TTC549 (cell line): ENCODE measurements at regions not wholly inside any gene's neighbourhood (a gene's known extent, or its start where the extent isn't known, plus 50 kb on each side); places are given as distances from the start of the nearest gene placed in this dataset.

Experiments
- FAIRE-seq: peaks from 2 replicates; lab custom pipeline; 2012; peaks lifted over from hg19 to GRCh38; lab: Jason Lieb, UNC

DNA sequence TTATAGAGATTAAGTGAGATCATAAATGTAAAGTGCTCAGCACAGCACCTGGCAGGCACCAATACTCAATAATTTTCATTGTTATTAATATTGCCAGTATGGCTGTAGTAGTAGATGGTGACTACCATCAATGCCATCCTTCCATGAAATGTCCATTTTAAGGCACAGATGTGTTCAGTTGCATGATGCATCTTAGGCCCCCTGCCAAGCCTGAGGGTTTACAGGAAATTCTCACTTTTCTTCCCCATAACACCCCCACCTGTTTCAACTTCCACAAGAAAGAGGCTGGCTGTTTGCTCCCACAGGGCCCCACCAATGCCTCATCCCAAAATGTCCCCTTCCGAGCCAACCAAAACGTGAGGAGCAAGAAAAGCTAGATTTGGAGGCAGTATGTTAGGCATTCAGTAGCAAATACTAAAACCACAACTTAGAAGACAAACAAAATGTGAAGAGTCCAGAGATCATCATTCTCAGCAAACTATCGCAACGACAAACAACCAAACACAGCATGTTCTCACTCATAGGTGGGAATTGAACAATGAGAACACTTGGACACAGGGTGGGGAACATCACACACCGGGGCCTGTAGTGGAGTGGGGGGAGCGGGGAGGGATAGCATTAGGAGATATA, 110.6 kb upstream of the NHSL1 start:
- FAIRE-seq = no peak

DNA sequence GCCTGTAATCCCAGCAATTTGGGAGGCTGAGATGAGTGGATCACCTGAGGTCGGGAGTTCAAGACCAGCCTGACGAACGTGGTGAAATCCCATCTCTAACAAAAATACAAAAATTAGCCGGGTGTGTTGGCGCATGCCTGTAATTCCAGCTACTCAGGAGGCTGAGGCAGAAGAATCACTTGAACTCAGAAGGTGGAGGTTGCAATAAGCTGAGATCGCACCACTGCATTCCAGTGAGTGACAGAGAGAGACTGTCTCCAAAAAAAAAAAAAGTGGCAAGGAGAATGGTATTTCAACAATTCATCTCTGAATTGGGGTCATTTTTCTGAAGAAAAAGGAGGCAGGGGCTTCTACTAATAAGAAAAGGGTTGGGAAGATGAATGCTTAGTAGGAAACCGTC, 111.5 kb upstream of the NHSL1 start:
- FAIRE-seq = no peak

DNA sequence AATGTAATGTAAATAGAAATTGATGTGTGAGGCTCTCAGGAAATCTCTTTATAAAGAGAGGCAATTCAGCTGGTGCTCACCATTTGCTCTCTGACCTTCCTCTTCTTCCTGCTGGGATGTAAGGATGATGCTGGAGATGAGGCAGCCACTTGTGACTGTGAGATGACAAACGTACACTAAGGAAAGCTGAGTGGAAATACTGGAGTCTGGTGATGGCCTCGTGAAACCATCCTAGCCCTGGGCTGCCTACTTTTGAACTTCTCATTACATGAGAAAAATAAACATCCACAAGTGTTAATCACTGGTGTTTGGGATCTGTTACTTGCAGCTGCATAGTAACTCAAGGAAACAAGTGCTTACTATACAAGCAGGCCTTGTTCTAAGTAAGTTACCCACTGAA, 114.9 kb upstream of the NHSL1 start:
- FAIRE-seq = no peak

- FAIRE-seq = no peak
Observed at GRCh38 chr6:138618168-138618567, 118.9 kb upstream of the NHSL1 start.

- no peak for FAIRE-seq
Observed at GRCh38 chr6:138620630-138621029, 121.3 kb upstream of the NHSL1 start.

- FAIRE-seq = no peak
Observed at GRCh38 chr6:138622967-138623366, 123.7 kb upstream of the NHSL1 start.

GRCh38 chr6:138631566-138631965, 132.3 kb upstream of the NHSL1 start:
- FAIRE-seq = no peak

- no peak for FAIRE-seq
Observed at GRCh38 chr6:138637822-138638221, 135.7 kb upstream of the CCDC28A start.

GRCh38 chr6:138638604-138639003, 135.0 kb upstream of the CCDC28A start:
- no peak for FAIRE-seq

- no peak for FAIRE-seq
Observed at GRCh38 chr6:138640028-138640427, 133.5 kb upstream of the CCDC28A start.

GRCh38 chr6:138643210-138643609, 130.4 kb upstream of the CCDC28A start:
- FAIRE-seq = no peak

DNA sequence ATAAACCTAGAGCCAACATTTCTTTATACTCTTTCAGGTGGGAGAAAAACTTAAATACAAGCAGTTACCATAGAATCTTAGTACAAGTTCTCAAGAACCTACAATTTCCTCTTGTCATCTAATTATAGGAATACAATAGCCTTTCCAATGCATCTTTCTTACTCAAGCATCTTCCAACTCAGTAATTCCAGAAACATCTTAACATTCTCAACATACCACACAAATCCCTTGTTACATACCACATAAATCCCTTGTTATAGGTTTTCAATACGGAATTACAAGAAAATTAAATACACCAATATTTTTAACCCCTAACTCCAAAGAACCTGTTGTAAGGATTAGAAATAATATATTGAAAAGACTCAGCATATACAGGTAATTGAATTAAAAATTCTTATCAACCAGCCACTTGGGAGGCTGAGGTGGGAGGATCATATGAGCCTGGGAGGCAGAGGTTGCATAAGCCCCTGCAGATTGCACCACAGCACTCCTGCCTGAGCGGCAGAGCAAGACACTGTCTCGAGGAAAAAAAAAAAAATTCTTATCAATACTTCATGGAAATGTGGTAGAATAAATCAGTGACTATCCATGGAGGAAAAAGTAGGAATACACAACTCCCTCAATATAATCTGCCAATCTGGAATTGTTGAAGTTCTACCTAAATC, 127.5 kb upstream of the CCDC28A start:
- no peak for FAIRE-seq

DNA sequence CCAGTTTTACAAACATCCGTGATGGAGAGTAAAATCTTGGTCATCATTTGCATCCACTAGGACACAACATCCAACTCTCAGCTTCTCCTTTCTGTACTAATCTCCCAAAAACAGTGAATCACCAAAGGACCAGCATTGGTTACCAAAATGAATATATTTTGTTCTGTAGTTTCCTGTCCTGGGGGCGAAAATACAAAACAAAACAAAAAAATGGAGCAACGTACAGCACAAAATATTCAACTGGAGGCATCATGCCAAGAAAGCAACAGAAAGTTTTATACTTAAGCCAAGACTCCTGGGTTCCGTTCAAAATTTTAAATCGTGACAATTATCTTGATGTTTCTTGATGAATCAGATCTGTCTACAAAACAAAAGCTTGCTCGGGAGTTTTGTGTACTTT, 126.6 kb upstream of the CCDC28A start:
- no peak for FAIRE-seq

- no peak for FAIRE-seq
Observed at GRCh38 chr6:138648127-138648526, 125.4 kb upstream of the CCDC28A start.

GRCh38 chr6:138651491-138651890, 122.1 kb upstream of the CCDC28A start:
- FAIRE-seq = no peak

- no peak for FAIRE-seq
Observed at GRCh38 chr6:138652824-138653223, 120.7 kb upstream of the CCDC28A start.

- FAIRE-seq = no peak
Observed at GRCh38 chr6:138653435-138653834, 120.1 kb upstream of the CCDC28A start.

GRCh38 chr6:138654715-138655634, 118.6 kb upstream of the CCDC28A start:
- FAIRE-seq = no peak

GRCh38 chr6:138655828-138656227, 117.7 kb upstream of the CCDC28A start:
- FAIRE-seq = no peak

GRCh38 chr6:138656364-138657064, 117.1 kb upstream of the CCDC28A start:
- no peak for FAIRE-seq

- FAIRE-seq = no peak
Observed at GRCh38 chr6:138657065-138657425, 116.5 kb upstream of the CCDC28A start.

- no peak for FAIRE-seq
Observed at GRCh38 chr6:138659998-138660397, 113.6 kb upstream of the CCDC28A start.

DNA sequence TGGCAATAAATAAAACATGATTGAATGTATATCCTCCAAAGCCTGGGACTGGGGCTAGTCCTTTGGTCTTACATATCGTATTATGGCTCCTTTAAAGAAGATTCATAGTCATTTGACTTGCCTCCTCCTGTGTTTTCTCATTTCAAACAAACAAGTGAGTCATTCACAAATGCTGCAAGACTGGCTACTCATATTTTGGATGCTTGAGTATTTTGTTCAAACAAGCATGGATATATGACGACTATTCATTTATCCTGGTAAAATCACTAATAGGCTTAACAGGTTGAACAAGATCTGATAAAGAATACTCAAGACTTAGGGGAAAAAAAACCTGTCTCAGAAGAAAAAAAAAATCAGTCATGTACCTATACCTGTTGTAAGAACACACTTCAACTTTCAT, 111.1 kb upstream of the CCDC28A start:
- no peak for FAIRE-seq
